ENCODE measurements at regions not wholly inside any gene's neighbourhood (a gene's known extent, or its start where the extent isn't known, plus 50 kb on each side); places are given as distances from the start of the nearest gene placed in this dataset.

- intact Hi-C loops (cut with micrococcal nuclease) (no loop called here), dilution Hi-C loops (cut with MboI; ENCODE audit: extremely low pct_ligation_motif_present, low sequenced_read_pairs) (no loop called here)
- TF ChIP-seq MYC (IDR thresholded peaks at IDR 0.05; ENCODE audit: low read depth, low read length) (no peak), MAX (IDR thresholded peaks at IDR 0.05; ENCODE audit: insufficient read depth, insufficient read length) (no peak), JUN (IDR thresholded peaks at IDR 0.05; ENCODE audit: borderline replicate concordance, insufficient read depth, insufficient read length, low read depth) (no peak), CTCF (IDR thresholded peaks at IDR 0.05; ENCODE audit: extremely low read depth in 1 of 2, insufficient read depth in 1 of 2, low read depth in 1 of 2, low read length in 2 of 2) (no peak), EZH2 (IDR thresholded peaks at IDR 0.05; ENCODE audit: borderline replicate concordance, low read depth, low read length, severe bottlenecking) (no peak), POLR2AphosphoS5 (IDR thresholded peaks at IDR 0.05; ENCODE audit: insufficient read depth, low read depth, low read length) (no peak)
- CTCF ChIA-PET: no interaction called here
- Histone ChIP-seq H3K36me3 (ENCODE audit: control insufficient read depth in 2 of 2, extremely low read depth in 1 of 2, insufficient read depth in 2 of 2, low read length in 2 of 2) (no peaks in the 10 kb centered on the region), H3K4me2 (ENCODE audit: insufficient read depth, low read length) (no peak overlapping the region), H3K27ac (ENCODE audit: insufficient read depth, low read depth, low read length) (no peak overlapping the region), H2AFZ (ENCODE audit: low read depth, low read length) (no peak overlapping the region), H3K4me3 (replicated peaks in 1 of 3; ENCODE audit: insufficient read depth in 1 of 3, low read depth in 1 of 3, low read length in 3 of 3) (no peak overlapping the region), H3K9me1 (replicated peaks; ENCODE audit: control insufficient read depth, extremely low read depth, insufficient read depth, low read length) (no peaks in the 10 kb centered on the region), H4K20me1 (replicated peaks; ENCODE audit: control insufficient read depth, extremely low read depth, insufficient read depth, low read length) (no peaks in the 10 kb centered on the region), H3K9me3 (replicated peaks; ENCODE audit: control insufficient read depth, insufficient read depth, low read length) (no peaks in the 10 kb centered on the region), H3K79me2 (ENCODE audit: control insufficient read depth, insufficient read depth, low read length) (no peaks in the 10 kb centered on the region), H3K4me1 (ENCODE audit: control insufficient read depth, extremely low read depth, insufficient read depth, low read length) (no peaks in the 10 kb centered on the region), H3K9ac (replicated peaks; ENCODE audit: extremely low read depth, insufficient read depth, low read length) (no peak overlapping the region), H3K27me3 (ENCODE audit: control insufficient read depth in 2 of 2, insufficient read depth in 2 of 2, low read length in 2 of 2) (no peaks in the 10 kb centered on the region)
- DNase-seq (ENCODE audit: low read depth, low spot score) (no peak), FAIRE-seq (no peak)
- no TSS peak for BruUV-seq (replicated peaks)
- POLR2A ChIA-PET: no interaction called here
Observed at GRCh38 chr9:75570538-75570937, 319.9 kb upstream of the PCSK5 start.

GRCh38 chr9:75574569-75574968 is 315.9 kb upstream of the PCSK5 start:
- Histone ChIP-seq H3K9ac (replicated peaks; ENCODE audit: extremely low read depth, insufficient read depth, low read length) (no peak overlapping the region), H3K9me3 (replicated peaks; ENCODE audit: control insufficient read depth, insufficient read depth, low read length) (no peaks in the 10 kb centered on the region), H2AFZ (ENCODE audit: low read depth, low read length) (no peak overlapping the region), H4K20me1 (replicated peaks; ENCODE audit: control insufficient read depth, extremely low read depth, insufficient read depth, low read length) (no peaks in the 10 kb centered on the region), H3K27ac (ENCODE audit: insufficient read depth, low read depth, low read length) (no peak overlapping the region), H3K4me3 (replicated peaks in 1 of 3; ENCODE audit: insufficient read depth in 1 of 3, low read depth in 1 of 3, low read length in 3 of 3) (no peak overlapping the region), H3K36me3 (ENCODE audit: control insufficient read depth in 2 of 2, extremely low read depth in 1 of 2, insufficient read depth in 2 of 2, low read length in 2 of 2) (no peaks in the 10 kb centered on the region), H3K9me1 (replicated peaks; ENCODE audit: control insufficient read depth, extremely low read depth, insufficient read depth, low read length) (no peaks in the 10 kb centered on the region), H3K27me3 (ENCODE audit: control insufficient read depth in 2 of 2, insufficient read depth in 2 of 2, low read length in 2 of 2) (no peaks in the 10 kb centered on the region), H3K79me2 (ENCODE audit: control insufficient read depth, insufficient read depth, low read length) (no peaks in the 10 kb centered on the region), H3K4me1 (ENCODE audit: control insufficient read depth, extremely low read depth, insufficient read depth, low read length) (no peaks in the 10 kb centered on the region), H3K4me2 (ENCODE audit: insufficient read depth, low read length) (no peak overlapping the region)
- intact Hi-C loops (cut with micrococcal nuclease): no loop called here
- dilution Hi-C loops (cut with MboI; ENCODE audit: extremely low pct_ligation_motif_present, low sequenced_read_pairs): no loop called here
- DNase-seq (ENCODE audit: low read depth, low spot score) (no peak), FAIRE-seq (no peak)
- ChIA-PET POLR2A (no interaction called here), CTCF (no interaction called here)
- no peak for TF ChIP-seq MAX (IDR thresholded peaks at IDR 0.05; ENCODE audit: insufficient read depth, insufficient read length)
- no TSS peak for BruUV-seq (replicated peaks)
